ENCODE measurements at regions not wholly inside any gene's neighbourhood (a gene's known extent, or its start where the extent isn't known, plus 50 kb on each side); places are given as distances from the start of the nearest gene placed in this dataset.

- H3K9me2 ChIP-seq (ENCODE audit: insufficient read depth, low read length): no peaks in the 10 kb centered on the region
- H3K27ac ChIP-seq (ENCODE audit: low read depth, low read length, poor library complexity, severe bottlenecking): no peak overlapping the region
- H3K79me2 ChIP-seq (ENCODE audit: insufficient read depth, low read depth, low read length): no peaks in the 10 kb centered on the region
- H3K4me2 ChIP-seq (ENCODE audit: low read length): no peak overlapping the region
- H4K20me1 ChIP-seq (ENCODE audit: insufficient read depth, low read length): no peaks in the 10 kb centered on the region
- no peaks in the 10 kb centered on the region for H3K9me3 ChIP-seq (ENCODE audit: low read length)
- peaks cover 3% of the 10 kb centered on the region; the same call in 1 of the 2 replicates for H3K36me3 ChIP-seq (ENCODE audit: insufficient read depth, low read length)
- no peak for DNase-seq (ENCODE audit: low spot score)
- TF ChIP-seq EZH2phosphoT487 (IDR thresholded peaks at IDR 0.05; ENCODE audit: borderline replicate concordance, low read depth, low read length): no peak
- no peak for TF ChIP-seq CTCF (conservative IDR thresholded peaks at IDR 0.05; ENCODE audit: low read length)
- no peaks in the 10 kb centered on the region for H3K4me1 ChIP-seq (ENCODE audit: insufficient read depth, low read length, poor library complexity, severe bottlenecking)
- BruUV-seq (replicated peaks): no TSS peak
- intact Hi-C loops (cut with micrococcal nuclease; ENCODE audit: unreplicated experiment): no loop called here
- no peak overlapping the region for H3K4me3 ChIP-seq (ENCODE audit: low read depth, low read length, poor library complexity, severe bottlenecking)
- no peak overlapping the region for H2AFZ ChIP-seq (ENCODE audit: low read length)
- ChIA-PET CTCF (ENCODE audit: unreplicated experiment) (no interaction called here), POLR2A (no interaction called here)
Observed at GRCh38 chr14:71466251-71466650, 466.0 kb upstream of the RGS6 start.

GRCh38 chr14:71466946-71467345 lies 465.3 kb upstream of the RGS6 start:
- CTCF ChIA-PET (ENCODE audit: unreplicated experiment): no interaction called here

More at GRCh38 chr14:71466946-71467345, 465.3 kb upstream of the RGS6 start:
- H3K79me2 ChIP-seq (ENCODE audit: insufficient read depth, low read depth, low read length): no peaks in the 10 kb centered on the region; the same call in 1 of the 2 replicates
- no peak overlapping the region for H2AFZ ChIP-seq (ENCODE audit: low read length)
- H3K4me3 ChIP-seq (ENCODE audit: low read depth, low read length, poor library complexity, severe bottlenecking): no peak overlapping the region
- no peak for TF ChIP-seq EZH2phosphoT487 (IDR thresholded peaks at IDR 0.05; ENCODE audit: borderline replicate concordance, low read depth, low read length)
- no peak for TF ChIP-seq CTCF (conservative IDR thresholded peaks at IDR 0.05; ENCODE audit: low read length)
- H3K9me3 ChIP-seq (ENCODE audit: low read length): no peaks in the 10 kb centered on the region
- POLR2A ChIA-PET: no interaction called here
- DNase-seq (ENCODE audit: low spot score): no peak
- no peaks in the 10 kb centered on the region for H3K4me1 ChIP-seq (ENCODE audit: insufficient read depth, low read length, poor library complexity, severe bottlenecking)
- H3K4me2 ChIP-seq (ENCODE audit: low read length): no peak overlapping the region
- H3K36me3 ChIP-seq (ENCODE audit: insufficient read depth, low read length): peaks cover 3% of the 10 kb centered on the region; the same call in 1 of the 2 replicates
- intact Hi-C loops (cut with micrococcal nuclease; ENCODE audit: unreplicated experiment): no loop called here
- no TSS peak for BruUV-seq (replicated peaks)
- no peaks in the 10 kb centered on the region for H3K9me2 ChIP-seq (ENCODE audit: insufficient read depth, low read length)
- no peaks in the 10 kb centered on the region for H4K20me1 ChIP-seq (ENCODE audit: insufficient read depth, low read length)
- H3K27ac ChIP-seq (ENCODE audit: low read depth, low read length, poor library complexity, severe bottlenecking): no peak overlapping the region
